ENCODE measurements at regions not wholly inside any gene's neighbourhood (a gene's known extent, or its start where the extent isn't known, plus 50 kb on each side); places are given as distances from the start of the nearest gene placed in this dataset.

DNA sequence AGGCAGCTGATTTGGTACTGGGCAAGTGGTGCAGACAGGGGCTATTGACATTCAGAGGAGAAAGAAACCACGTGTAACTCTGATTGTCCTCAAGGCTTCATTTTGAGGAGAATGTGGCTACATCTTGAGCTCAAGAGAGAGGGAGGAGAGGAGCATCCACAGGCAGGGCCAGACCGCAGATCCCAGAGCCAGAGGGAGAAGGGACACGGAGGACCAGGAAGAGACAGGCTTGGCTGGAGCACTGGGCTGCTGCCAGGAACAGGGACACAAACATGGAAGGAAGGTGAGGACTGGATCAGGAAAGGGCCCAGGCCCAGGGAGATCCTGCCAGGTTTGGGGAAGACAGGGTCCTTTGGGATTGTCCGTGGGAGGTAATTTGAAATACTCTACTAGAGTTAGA, 158.3 kb downstream of the GPAM start:
- no peak overlapping the region for H3K4me3 ChIP-seq (ENCODE audit: low read depth, low read length)
- TF ChIP-seq, protein P1, sequence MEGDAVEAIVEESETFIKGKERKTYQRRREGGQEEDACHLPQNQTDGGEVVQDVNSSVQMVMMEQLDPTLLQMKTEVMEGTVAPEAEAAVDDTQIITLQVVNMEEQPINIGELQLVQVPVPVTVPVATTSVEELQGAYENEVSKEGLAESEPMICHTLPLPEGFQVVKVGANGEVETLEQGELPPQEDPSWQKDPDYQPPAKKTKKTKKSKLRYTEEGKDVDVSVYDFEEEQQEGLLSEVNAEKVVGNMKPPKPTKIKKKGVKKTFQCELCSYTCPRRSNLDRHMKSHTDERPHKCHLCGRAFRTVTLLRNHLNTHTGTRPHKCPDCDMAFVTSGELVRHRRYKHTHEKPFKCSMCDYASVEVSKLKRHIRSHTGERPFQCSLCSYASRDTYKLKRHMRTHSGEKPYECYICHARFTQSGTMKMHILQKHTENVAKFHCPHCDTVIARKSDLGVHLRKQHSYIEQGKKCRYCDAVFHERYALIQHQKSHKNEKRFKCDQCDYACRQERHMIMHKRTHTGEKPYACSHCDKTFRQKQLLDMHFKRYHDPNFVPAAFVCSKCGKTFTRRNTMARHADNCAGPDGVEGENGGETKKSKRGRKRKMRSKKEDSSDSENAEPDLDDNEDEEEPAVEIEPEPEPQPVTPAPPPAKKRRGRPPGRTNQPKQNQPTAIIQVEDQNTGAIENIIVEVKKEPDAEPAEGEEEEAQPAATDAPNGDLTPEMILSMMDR (IDR thresholded peaks at IDR 0.05; ENCODE audit: borderline replicate concordance, insufficient read depth, low read depth, low read length) = no peak

DNA sequence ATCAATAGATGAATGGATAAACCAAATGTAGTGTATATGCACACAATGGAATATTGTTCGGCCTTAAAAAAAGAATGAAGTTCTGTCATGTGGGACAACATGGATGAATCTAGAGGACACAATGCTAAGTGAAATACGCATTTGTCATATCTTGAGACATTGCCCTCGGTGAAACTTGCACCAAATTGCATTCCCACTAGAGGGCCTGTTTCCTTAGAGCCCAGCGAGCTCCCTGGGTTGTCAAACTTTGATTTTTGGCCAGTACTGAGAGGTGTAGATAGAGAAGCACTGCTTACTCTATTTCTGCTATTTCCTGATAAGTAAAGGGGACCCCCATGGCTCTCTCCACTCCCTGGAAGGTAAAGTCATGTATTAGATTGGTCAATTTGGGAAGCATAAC, 157.1 kb downstream of the GPAM start:
- TF ChIP-seq, protein P1 (IDR thresholded peaks at IDR 0.05; ENCODE audit: borderline replicate concordance, insufficient read depth, low read depth, low read length) = no peak
- H3K4me3 ChIP-seq (ENCODE audit: low read depth, low read length) = no peak overlapping the region

DNA sequence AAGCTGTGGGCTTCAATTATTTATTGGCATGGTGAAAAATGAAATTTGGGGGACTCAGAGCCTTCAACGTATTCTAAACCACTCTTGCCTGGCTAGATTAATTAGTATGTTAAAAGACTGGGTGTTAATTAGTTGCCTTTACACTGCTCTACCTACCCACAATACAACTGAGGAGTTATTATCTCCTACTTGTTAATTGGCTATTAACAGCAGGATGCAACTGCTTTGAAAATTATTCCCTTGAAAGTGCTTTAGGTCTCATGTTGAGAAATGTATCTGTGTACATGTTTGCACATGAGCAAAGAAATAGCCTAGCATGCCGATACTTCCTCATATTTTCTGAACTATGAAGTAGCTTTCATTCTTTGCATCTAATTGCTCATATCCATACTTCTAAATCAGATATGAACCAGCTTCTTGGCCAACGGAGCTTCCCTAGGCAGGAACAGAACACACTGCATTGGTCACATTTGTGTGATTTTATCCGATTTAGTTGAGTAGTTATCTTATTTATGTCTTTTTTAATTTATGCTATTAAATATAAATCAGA, 155.8 kb downstream of the GPAM start:
- TF ChIP-seq, protein P1 (IDR thresholded peaks at IDR 0.05; ENCODE audit: borderline replicate concordance, insufficient read depth, low read depth, low read length) = no peak

DNA sequence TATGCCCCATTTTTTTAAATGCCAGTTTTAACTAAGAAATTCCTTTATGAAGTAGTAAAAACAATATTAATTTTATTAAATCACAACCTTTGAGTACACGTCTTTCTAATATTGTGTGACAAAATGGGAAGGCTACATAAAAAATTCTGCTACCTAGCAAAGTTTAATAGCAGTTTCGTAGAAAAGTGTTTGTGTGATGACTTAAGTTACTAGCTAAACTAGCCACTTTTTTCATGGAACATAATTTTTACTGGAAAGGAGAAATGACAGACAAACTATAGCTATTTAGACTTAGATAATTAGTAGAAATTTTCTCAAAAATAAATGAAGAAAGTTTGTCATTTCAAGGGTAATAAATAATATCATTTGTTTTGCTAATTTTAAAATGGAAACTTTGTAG, 153.1 kb downstream of the GPAM start:
- TF ChIP-seq, protein P1 (IDR thresholded peaks at IDR 0.05; ENCODE audit: borderline replicate concordance, insufficient read depth, low read depth, low read length) = no peak
- H3K4me3 ChIP-seq (ENCODE audit: low read depth, low read length) = no peak overlapping the region

More for the DNA sequence above, 155.8 kb downstream of the GPAM start:
- H3K4me3 ChIP-seq (ENCODE audit: low read depth, low read length) = no peak overlapping the region

DNA sequence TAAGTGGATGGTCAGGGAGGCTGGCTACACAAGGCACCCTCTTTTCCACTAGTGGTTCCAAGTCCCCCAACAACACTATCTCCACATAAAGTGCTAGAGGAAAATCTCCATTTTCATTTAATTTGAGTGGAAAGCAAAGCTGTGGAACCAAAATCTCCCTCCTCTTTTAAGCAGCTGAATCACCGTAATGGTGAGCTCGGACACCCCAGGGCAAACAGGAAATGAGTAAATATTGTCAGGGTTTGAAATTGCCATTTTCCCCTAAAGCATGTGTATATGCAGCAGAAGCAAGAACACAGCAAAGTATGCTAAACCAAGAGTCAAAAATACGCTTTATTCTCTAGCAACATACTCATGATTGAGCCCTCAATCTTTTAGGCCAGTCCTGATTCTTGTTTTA, 143.7 kb downstream of the GPAM start:
- TF ChIP-seq, protein P1 (IDR thresholded peaks at IDR 0.05; ENCODE audit: borderline replicate concordance, insufficient read depth, low read depth, low read length) = no peak
- H3K4me3 ChIP-seq (ENCODE audit: low read depth, low read length) = no peak overlapping the region

DNA sequence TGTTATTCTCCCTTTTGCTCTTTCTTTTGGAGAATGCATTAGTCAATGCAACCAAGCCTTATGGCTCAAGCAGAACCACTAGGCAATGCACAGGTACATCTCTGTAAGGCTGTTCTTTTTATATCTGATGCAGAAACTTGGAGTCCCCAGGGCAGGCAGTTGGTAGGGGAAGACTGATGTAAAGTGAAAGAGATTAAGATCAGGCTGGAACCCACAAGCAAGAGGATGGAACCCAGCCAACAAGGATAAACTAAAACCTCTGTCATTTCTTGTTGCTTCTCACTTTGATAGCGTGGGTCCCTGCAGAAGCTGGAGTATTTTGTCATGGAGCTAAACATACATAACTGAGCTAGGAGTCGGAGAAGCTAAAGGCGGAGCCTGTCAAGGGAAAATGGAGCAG, 142.9 kb downstream of the GPAM start:
- TF ChIP-seq, protein P1 (IDR thresholded peaks at IDR 0.05; ENCODE audit: borderline replicate concordance, insufficient read depth, low read depth, low read length) = no peak
- no peak overlapping the region for H3K4me3 ChIP-seq (ENCODE audit: low read depth, low read length)

DNA sequence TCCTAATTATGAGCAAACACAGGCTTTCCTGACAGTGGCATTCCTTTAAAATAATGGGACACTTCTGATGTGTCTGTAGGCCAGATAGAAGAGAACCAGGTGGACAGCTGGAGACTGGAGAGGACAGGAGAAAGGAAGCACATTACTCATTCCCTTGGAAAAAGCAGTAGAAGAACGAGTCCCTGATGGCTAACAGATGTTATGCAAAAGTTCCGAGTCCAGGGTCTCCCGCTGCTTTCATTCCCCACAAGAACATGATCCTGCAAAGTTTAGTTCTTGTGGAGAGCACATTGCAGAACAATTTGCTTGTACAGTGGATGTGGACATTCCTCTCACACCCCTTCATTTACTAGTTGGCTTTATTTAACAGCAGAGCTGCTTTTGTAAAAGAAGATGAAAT, 137.6 kb downstream of the GPAM start:
- H3K4me3 ChIP-seq (ENCODE audit: low read depth, low read length) = no peak overlapping the region
- TF ChIP-seq, protein P1 (IDR thresholded peaks at IDR 0.05; ENCODE audit: borderline replicate concordance, insufficient read depth, low read depth, low read length) = no peak
